NCI-H82 (cell line): ENCODE measurements at regions not wholly inside any gene's neighbourhood (a gene's known extent, or its start where the extent isn't known, plus 50 kb on each side); places are given as distances from the start of the nearest gene placed in this dataset.
"Not testable (repeated sequence)": the region's sequence is repeated elsewhere in the genome, so short reads cannot be mapped to it uniquely, and the experiment has no call there.

Source experiments
- DNase-seq: peaks from one replicate; lab custom pipeline; 2025; lab: John Stamatoyannopoulos, UW

DNA sequence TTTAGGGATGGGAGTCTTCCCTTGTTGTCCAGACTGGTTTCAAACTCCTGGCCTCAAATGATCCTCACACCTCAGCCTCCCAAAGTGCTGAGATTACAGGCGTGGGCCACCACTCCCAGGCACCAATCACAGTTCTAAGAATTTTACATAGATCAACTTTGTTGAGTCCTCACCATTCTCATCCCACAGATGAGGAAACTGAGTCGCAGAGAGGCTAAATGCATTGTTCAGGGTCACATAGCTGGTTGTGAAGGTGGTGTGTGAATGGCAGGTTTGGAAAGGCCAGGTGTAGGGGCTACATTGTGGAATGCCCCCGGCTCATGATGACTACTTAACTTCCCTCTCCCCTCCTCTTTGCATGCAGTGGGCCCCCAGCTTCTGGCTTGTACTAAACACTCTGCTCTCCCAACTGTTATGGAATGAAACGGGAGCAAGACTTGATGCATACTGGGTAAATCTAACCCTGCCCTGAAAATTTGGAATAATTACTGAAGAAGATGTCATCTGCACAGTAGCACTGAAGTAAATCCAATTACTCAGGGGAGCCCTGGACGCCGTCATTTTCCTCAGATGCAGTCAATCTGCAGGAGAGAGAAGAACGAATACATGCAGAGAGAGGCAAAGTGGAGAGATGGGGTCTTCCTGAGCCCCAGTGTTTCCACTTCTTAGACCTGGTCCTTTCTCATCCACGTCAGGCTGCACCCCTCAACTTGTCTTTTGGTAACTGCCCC is 102.3 kb upstream of the ZNF217 start:
- peak; percentile 64 for DNase-seq

DNA sequence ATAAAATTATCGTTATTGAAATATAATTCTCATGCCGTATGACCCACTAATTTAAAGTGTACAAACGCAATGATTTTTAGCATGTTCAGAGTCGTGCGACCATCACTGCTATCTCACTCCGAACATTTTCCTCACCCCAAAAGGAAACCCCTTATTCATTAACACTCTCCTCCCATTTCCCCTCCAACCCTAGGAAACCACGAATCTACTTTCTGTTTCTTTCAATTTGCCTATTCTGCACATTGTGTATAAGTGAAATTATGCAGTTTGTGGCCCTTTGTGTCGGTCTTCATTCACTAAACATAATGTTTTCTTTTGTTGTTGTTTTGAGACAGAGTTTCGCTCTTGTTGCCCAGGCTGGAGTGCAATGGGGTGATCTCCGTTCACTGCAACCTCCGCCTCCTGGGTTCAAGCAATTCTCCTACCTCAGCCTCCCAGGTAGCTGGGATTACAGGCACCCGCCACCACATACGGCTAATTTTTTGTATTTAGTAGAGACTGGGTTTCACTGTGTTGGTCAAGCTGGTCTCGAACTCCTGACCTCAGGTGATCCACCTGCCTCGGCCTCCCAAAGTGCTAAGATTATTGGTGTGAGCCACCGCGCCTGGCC is 99.7 kb upstream of the ZNF217 start:
- no peak for DNase-seq

DNA sequence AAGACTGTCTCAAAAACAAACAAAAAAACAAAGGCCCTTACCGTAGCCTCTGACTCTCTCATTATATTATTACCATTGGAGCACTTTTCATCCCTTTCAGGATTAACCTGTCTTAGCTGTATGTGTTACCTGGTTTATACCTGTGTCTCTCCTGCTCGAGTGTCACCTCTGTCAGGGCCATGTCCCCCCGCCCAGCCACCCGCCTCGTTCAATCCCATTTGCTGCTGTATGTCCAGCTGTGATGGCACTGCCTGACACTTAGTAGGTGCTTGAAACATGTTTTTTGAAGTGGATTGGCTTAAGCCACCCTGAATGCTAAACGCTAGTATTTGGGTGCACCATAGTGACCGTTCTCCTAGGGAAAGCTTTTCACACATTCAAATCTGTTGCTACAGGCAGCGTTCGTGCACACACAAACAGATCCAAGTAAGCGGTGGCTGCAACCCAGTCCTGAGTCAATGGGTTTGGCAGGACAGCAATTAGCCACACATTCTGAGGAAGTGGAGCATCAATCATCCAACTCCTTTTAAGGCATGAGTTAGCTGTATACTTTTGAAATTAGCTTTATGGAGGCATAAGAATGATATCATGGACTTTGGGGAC is 98.9 kb upstream of the ZNF217 start:
- DNase-seq, result no peak

DNA sequence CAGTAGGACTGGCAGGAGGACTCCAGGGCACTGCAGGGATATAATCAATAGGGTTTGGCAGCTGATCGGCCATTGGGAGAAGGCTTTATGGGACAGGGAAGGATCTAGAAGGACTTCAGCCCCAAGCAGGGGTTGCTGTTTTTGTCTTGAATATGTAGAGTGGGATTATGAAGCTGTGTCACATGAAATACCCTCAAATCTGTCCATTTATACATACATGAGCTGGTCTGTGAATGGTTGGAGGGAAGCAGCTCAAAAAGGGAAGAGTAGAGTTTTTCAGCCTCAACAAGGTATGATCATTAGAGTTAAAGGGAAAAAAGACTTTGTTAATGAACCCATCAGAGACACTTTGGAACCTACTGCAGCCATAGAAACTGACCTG is 98.2 kb upstream of the ZNF217 start:
- no peak for DNase-seq

DNA sequence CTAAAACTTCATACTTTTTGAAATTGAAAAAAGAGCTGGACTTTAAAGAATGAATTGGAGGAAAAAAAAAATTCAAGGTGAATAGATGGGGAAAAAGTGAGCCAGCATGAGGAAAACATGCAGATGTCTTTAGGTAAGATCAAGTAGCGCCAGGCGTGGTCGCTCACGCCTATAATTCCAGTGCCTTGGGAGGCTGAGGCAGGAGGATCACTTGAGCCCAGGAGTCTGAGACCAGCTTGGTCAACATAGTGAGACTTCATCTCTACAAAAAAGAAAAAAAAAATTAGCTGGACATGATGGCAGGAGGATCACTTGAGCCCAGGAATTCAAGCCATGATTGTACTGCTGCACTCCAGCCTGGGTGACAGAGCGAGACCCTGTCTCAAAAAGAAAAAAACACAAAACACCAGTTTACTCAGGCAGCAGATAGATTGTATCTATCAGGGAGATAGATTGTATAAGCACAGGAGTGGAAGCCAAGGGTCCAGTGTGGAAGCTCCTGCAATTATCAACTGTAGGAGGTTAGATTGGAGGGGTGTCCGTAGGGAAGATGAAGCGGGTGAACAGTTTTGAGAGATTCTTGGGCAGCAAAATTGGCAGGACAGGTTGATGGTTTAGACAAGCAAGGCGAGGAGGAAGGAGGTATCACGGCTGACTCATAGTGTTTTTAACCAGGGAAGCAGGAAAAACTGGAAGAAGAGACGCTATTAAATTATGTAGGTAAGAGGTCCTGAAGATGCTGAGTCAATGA is 97.6 kb upstream of the ZNF217 start:
- no peak for DNase-seq

DNA sequence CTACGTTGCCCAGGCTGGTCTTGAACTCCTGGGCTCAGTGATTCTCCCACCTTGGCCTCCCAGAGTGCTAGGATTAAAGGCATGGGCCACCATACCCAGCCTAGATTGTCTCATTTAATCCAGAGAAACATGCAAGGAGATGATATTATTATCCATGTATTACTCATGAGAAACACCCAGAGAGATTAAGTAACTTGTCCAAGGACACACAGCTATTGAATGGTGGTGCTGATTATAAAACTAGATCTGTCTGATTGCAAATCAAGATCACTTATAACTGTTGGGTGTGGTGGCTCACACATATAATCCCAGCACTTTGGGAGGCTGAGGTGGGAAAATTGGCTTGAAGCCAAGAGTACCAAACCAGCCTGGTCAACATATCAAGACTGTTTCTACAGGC is 94.4 kb upstream of the ZNF217 start:
- peak; percentile 19 for DNase-seq

DNA sequence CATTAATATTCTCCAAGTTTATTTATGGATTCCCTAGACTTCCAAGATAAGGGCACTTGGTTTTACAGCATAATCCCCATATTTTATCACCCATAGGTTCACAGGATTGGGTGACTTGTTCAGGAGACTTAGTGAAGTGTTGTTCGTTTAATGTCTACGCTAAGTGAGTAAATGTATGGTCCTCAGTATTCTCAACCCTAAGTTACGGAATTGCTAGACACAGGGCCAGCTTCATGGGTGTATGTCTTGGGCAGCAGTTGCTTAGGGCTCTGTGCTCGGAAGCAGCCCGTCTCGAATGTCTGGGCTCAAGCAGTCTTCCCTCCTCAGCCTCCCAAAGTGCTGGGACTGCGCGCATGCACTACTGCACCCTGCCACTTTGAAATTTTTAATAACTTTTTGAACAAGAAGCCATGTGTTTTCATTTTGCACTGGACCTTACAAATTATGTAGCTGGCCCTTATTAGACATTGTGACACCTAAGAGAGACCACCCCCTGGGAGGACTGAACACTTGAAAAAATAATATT is 91.5 kb upstream of the ZNF217 start:
- DNase-seq, result no peak

DNA sequence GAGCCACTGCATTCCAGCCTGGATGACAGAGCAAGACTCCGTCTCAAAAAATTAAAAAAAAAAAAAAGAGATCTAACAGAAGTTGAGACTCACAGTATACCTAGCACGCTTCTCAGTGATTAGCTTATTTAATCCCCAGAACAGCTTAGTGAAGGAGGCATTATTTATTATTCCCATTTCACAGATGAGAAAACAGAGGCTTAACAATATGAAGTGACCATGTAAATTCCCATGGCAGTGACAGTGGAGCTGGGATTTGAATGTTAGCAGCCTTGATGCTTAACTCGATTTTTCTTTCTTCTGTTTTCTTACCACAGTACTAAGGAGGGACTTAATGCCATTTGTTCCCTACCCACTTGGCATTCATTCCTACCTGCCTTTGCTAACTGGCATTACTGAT is 89.9 kb upstream of the ZNF217 start:
- DNase-seq, result no peak

DNA sequence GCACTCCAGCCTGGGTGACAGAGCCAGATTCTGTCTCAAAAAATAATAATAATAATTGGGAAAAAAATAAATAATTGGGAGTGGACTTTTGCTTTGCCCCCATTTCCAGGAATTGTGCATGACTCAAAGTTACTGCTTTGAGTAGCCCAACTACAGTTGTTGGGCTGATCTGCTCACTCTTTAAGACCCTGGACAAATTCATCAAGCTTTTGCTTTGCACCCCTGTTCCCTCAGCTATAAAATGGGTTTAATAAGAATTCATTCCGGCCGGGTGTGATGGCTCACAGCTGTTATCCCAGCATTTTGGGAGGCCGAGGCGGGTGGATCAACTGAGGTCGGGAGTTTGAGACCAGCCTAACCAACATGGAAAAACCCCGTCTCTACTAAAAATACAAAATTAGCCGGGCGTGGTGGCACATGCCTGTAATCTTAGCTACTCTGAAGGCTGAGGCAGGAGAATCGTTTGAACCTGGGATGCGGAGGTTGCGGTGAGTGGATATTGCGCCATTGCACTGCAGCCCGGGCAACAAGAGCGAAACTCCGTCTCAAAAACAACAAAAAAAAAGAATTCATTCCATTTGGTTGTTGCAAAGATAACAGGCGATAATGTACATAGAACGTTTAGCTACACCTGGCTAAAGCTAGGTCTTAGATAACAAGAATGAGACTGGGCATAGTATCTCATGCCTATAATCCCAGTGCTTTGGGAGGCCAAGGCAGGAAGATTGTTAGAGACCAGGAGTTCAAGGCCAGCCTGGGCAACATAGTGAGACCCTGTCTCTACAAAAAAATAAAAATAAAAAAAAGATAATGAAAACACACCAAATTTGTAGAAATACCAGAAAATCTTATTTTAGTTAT is 87.9 kb upstream of the ZNF217 start:
- no peak for DNase-seq

DNA sequence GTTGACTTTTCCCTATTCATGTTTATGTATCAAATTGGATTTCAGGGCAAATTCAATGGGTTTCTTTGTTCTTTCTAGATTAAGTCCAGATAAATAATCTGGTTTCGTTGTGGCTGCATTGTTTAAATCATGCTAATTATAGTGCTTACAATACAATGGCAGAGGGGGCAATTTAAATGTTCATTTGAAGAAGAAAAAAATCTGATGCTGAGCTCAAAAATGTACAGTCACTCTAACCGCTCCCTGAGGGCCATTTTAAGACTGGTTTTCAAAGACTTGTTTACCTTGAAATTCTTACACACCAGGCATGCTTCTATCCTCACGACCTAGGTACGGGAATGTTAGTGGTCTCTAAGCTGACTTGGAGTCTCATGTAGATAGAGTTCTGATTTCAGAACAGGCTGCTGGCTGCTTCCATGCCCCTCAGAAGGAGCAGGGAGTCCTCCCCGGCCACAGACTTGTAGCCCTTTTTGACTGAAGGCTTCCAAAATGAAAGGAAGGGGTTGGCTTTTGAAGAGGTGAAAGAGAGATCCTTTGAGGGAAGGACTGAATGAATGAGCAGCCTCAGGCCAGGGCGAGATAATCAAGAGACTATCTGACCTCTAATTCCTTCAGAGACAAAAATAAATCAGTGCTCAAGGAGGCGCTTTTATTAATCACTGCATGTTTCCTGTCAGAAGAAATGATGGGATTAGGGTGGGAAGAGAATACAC is 86.1 kb upstream of the ZNF217 start:
- no peak for DNase-seq

DNA sequence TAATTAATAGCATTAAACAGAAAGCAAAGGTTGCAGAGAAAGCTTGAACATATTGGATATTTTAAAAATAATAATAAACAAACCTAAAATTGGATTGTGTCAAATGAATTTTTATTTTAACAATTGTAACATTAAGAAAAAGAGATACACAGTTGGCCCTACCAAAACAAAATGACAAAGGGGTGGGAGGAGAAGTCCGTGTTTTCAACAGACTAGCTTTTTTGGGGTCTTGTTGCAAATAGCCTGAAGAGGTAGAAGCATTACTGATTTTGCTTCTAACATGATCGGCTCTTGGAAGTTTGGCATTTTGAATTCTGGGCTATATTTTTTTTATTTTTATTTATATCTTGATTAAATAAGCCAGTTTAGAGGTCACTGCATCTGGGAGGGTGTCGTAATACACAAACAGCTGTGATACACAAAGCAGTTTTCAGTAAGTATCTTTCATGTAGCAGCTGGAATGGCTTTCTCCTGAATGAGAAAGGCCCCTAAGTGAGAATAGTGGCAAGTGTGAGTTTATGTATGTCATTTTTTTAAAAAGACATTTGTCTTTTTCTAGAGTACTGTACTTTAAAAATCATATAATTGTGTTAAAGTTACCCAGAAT is 85.5 kb upstream of the ZNF217 start:
- DNase-seq, result peak; percentile 34

DNA sequence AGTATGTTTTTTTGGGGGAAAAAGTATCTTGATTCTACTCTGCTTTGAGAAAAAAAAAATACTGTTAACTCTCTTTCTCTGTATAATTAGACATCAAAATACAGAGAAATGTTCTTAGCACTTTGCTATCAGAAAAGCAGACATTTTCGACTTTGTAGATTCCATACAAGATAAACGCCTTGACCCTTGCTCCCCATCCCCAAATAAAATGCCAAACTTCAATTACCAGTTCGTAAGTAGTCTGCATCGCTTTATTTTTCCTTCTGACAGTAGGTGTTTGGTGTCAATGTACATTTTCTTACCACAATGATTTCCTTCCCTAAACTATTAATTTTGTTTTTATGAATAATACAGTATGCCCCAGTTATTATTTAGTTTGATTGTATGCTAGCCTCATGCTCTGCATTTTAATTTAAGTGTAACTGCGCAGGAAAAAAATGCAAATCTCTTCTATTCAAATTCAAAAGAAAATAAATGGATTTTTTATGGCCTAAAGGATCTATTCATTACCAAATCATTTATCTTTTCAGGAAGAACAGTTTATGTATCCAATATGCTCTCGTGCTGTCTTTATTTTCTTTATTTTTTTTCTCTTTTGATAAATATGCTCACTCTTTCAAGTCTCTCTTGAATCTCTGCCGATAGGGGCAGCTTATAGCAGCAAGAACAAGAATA is 84.8 kb upstream of the ZNF217 start:
- no peak for DNase-seq

DNA sequence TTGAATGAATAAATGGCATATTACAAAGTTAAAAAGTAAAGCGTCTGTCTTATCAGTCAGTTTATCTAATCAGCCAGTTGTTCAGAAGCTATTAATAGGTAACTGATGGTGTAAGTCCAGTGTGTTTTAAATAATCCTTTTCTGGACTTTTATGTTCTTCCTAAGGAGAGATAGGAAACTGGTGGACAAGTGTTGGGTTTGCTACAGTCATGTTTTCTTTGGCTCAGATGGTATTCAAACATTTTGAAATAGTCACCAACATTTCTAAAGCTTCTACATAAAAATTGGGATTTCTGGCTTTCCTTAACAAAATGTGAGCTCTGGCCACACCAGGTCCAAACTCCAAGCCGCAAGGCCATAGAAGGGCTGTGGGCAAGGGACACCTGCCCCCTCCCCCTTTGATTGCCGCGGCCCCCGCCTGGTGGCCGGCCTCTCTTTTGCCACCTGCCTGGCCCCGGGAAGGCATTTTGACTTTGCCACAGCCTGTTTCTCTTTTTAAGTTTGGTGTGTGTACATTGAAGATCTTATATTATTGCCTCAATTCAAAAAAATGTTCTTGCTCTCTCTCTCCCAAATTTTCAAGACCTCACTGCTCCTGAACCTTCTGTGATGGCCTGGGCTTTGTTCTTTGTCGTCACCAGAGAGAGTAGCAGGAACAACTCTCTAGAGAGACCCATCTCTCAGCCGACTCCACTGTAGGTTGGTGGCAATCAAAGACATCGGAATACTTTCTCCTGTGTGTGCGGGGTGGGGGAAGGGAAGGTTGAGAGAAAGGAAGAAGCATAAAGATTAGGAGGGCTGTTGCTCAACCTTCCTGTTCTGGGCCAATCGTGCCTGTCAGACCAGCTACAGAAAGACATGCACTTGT is 84.0 kb upstream of the ZNF217 start:
- peak; percentile 70 for DNase-seq

DNA sequence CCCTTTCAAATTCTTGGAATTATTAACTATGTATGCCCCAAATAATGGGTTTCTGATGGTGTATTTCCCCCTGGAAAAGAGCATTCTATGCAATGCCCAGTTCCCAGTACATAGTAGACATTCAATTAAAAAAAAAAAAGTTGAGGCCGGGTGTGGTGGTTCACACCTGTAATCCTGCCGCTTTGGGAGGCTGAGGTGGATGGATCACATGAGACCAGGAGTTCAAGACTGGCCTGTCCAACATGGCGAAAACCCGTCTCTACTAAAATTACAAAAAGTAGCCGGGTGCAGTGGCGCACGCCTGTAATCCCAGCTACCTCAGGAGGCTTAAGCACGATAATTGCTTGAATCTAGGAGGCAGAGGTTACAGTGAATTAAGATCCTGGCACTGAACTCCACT is 83.3 kb upstream of the ZNF217 start:
- peak; percentile 22 for DNase-seq

DNA sequence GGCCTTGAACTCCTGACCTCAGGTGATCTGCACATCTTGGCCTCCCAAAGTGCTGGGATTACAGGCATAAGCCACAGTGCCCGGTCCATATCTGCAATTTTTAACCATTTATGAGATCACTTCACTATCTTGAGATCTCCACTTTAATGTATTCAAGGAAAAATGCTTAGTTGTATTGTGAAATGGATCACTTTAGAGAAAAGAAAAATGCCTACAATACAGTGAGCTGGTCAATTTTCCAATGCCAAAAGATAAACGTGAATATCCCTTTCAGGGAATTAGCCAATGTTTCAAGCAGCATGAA is 82.8 kb upstream of the ZNF217 start:
- DNase-seq, result no peak

DNA sequence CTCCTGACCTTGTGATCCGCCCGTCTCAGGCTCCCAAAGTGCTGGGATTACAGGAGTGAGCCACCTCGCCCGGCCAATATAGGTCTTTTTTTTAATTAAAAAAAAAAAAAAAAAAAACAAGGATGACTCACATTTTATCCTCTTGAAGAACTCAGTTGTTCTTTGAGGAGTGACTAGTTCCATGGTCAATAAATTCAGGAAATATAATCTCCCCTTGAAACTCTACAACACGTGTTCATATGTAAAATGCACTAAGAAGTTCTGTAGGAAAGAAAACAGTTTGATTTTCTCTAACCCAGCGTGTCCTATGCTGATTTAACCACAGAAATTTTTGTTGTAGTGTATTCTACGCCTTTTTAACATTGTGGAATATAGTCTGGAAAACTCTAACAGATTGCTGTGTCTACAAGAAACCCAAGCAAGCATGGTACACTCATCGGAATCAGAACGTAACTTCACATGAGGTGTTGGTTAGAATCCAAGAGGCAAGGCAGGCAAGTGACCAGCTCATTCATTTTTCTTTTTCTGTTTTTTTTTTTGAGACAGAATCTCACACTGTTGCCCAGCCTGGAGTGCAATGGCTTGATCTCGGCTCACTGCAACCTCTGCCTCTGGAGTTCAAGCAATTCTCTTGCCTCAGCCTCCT is 79.0 kb upstream of the ZNF217 start:
- no peak for DNase-seq

DNA sequence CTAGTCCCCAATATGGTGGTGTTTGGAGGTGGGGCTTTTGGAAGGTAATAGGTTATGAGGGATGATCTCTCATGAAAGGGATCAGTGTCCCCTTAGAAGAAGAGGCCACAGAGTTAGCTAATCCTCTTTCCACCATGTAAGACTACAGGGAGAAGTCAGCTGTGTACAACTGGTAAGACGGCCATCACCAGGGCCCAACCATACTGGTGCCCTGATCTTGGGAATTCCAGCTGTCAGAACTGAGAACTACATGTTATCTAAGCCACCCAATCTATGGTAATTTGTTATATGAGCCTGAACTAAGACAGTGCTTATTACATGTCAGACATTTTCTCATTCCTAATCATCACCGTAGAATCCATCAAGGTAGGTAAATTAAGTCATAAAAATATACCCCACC is 77.7 kb upstream of the ZNF217 start:
- DNase-seq, result peak; percentile 57

DNA sequence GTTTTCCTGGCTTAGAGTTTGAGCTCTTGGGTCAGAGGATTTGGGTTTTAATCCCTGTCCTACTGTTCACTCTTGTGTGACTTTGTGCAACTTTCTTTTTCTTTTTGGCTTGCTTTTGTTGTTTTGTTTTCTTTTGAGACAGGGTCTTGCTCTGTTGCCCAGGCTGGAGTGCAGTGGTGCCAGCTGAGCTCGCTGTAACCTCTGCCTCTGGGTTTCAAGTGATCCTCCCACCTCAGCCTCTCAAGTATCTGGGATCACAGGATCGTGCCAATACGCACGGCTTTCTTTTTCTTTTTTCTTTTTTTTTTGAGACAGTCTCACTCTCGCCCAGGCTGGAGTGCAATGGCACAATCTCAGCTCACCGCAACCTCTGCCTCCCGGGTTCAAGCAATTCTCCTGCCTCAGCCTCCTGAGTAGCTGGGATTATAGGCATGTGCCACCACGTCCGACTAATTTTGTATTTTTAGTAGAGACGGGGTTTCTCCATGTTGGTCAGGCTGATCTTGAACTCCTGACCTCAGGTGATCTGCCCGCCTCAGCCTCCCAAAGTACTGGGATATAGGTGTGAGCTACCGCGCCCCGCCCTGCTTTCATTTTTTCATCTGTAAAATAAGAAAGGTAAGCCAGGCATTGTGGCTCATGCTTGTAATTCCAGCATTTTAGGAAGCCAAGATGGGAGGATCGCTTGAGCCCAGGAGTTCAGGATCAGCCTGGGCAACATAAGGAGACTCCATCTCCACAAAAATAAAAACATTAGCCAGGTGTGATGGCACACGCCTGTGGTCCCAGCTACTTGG is 76.1 kb upstream of the ZNF217 start:
- not testable (repeated sequence) for DNase-seq
